HCT116 (cell line): ENCODE measurements at regions not wholly inside any gene's neighbourhood (a gene's known extent, or its start where the extent isn't known, plus 50 kb on each side); places are given as distances from the start of the nearest gene placed in this dataset.

Source experiments
- EGR1 ChIP-seq: IDR thresholded peaks from 2 replicates; pipeline ENCODE4 v1.6.1; 2012; ENCODE audit warnings: low read depth
- EZH2phosphoT487 ChIP-seq: fragments of 200-600 bp; IDR thresholded peaks from 2 replicates; pipeline ENCODE4 v1.6.1; 2018; ENCODE audit warnings: antibody characterized with exemption, borderline replicate concordance
- POLR2A ChIP-seq: IDR thresholded peaks from 2 replicates; pipeline ENCODE4 v1.7.0; 2011; ENCODE audit warnings: borderline replicate concordance; ENCODE audit not compliant: insufficient read depth, insufficient read length; ENCODE audit errors: extremely low read depth
- SIN3A ChIP-seq: IDR thresholded peaks from 2 replicates; pipeline ENCODE4 v1.6.1; 2012; ENCODE audit warnings: low read depth
- TF ChIP-seq, protein P1 (sequence below), 3 experiments: fragments of 200-600 bp in 1 of 3; sonication (generic) in 1 of 3; IDR thresholded peaks in 2 of 3; conservative IDR thresholded peaks in 1 of 3; 2 replicates each; pipeline ENCODE4 v1.5.1; 2012 to 2017; ENCODE audit warnings: low read depth in 2 of 3, low read length in 2 of 3, antibody characterized with exemption in 1 of 3, borderline replicate concordance in 1 of 3, control low read depth in 1 of 3, mild to moderate bottlenecking in 1 of 3, mixed read lengths in 1 of 3, mixed run types in 1 of 3, moderate library complexity in 1 of 3; ENCODE audit not compliant: insufficient read depth in 1 of 3
- TF ChIP-seq, protein P2 (sequence below): IDR thresholded peaks from 2 replicates; pipeline ENCODE4 v1.6.1; 2012

DNA sequence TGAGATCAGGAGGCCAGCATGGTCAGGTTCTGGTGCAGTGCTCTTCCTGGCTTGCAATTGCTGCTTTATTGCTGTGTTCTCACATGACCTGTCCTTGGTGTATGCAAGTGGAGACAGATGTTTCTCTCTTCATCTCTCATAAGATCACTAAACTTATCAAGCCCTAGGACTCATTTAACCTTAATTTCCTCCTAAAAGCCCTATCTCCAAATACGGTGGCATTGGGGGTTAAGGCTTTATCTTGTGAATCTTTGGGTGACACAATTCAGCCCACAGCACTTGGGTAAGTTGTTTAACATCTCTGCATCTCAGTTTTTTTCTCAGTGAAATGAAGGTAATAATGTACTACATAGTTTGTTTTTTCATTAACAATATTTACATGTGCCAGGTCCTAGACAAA lies 152.4 kb downstream of the RWDD3 start:
- TF ChIP-seq POLR2A (no peak), SIN3A (no peak), EZH2phosphoT487 (no peak), EGR1 (no peak)
- TF ChIP-seq, protein P1, sequence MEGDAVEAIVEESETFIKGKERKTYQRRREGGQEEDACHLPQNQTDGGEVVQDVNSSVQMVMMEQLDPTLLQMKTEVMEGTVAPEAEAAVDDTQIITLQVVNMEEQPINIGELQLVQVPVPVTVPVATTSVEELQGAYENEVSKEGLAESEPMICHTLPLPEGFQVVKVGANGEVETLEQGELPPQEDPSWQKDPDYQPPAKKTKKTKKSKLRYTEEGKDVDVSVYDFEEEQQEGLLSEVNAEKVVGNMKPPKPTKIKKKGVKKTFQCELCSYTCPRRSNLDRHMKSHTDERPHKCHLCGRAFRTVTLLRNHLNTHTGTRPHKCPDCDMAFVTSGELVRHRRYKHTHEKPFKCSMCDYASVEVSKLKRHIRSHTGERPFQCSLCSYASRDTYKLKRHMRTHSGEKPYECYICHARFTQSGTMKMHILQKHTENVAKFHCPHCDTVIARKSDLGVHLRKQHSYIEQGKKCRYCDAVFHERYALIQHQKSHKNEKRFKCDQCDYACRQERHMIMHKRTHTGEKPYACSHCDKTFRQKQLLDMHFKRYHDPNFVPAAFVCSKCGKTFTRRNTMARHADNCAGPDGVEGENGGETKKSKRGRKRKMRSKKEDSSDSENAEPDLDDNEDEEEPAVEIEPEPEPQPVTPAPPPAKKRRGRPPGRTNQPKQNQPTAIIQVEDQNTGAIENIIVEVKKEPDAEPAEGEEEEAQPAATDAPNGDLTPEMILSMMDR (IDR thresholded peaks at IDR 0.05 in 2 of 3, conservative IDR thresholded peaks at IDR 0.05 in 1 of 3; ENCODE audit: borderline replicate concordance in 1 of 3, insufficient read depth in 1 of 3, low read depth in 2 of 3, low read length in 2 of 3), result no peak
- TF ChIP-seq, protein P2, sequence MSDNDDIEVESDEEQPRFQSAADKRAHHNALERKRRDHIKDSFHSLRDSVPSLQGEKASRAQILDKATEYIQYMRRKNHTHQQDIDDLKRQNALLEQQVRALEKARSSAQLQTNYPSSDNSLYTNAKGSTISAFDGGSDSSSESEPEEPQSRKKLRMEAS, result no peak
